ENCODE measurements at regions not wholly inside any gene's neighbourhood (a gene's known extent, or its start where the extent isn't known, plus 50 kb on each side); places are given as distances from the start of the nearest gene placed in this dataset.

DNA sequence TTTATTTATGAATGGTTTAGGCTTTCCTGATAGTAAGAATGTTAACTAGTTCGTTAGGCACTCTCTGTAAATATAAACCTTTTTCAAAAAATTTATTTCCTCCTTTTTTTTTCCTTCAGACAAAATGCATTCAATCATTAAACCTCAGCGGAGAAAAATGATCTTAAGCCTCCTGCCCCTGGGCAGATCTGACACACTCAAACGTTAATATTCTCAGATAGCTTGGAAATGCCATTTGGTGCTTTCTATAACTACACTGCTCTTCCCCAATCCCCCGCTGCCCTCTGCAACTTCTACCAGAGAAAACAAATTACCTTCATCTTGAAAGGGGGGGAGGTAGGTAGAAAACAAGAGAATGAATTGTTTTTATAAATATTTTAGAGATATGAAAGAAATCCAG lies 521.2 kb downstream of the MED13L start:
- DNase-seq (no peak), ATAC-seq (ENCODE audit: low read depth in 2 of 2) (no peak)
- H3K4me3 ChIP-seq (ENCODE audit: low read depth, low read length), result no peak overlapping the region
- Mint-ChIP-seq H3K9me3 (peaks cover 0 to 3% (median 0%) of the 10 kb centered on the region in 7 donors), H3K4me1 (no peaks in the 10 kb centered on the region), H3K36me3 (no peaks in the 10 kb centered on the region), H3K27me3 (no peaks in the 10 kb centered on the region), H3K27ac (no peak overlapping the region), H3K4me3 (no peak overlapping the region)
- H3K27ac ChIP-seq (ENCODE audit: insufficient read depth, low read length, poor library complexity, severe bottlenecking), result no peak overlapping the region
- no peaks in the 10 kb centered on the region for H3K9me3 ChIP-seq (ENCODE audit: control insufficient read depth in 2 of 2, low read length in 2 of 2)
- H3K36me3 ChIP-seq (ENCODE audit: control insufficient read depth, insufficient read depth, low read length), result no peaks in the 10 kb centered on the region
- H3K27me3 ChIP-seq (ENCODE audit: control insufficient read depth, insufficient read depth, low read length), result no peaks in the 10 kb centered on the region
- no peaks in the 10 kb centered on the region for H3K4me1 ChIP-seq (ENCODE audit: control insufficient read depth, insufficient read depth, low read length, poor library complexity, severe bottlenecking)

DNA sequence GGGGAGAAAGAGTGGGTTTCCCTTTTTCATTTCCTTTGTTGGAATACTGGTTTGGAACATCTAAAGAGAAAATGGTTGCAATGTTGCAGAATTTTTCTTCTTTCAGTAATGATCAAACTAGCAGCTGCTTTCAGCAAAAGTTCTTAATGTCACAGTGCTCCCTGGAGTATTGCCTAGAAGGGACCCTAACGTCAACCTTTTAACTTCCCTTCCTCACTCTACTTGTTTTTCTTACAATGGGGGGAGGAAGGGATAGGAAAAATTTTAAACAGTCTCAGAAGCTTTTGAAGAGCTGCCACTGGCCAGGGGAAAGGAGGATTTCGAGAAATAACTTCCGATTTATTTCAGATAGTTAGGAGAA lies 521.8 kb downstream of the MED13L start:
- Histone ChIP-seq H3K27me3 (ENCODE audit: control insufficient read depth, insufficient read depth, low read length) (no peaks in the 10 kb centered on the region), H3K27ac (ENCODE audit: insufficient read depth, low read length, poor library complexity, severe bottlenecking) (no peak overlapping the region), H3K4me1 (ENCODE audit: control insufficient read depth, insufficient read depth, low read length, poor library complexity, severe bottlenecking) (no peaks in the 10 kb centered on the region), H3K4me3 (ENCODE audit: low read depth, low read length) (no peak overlapping the region), H3K36me3 (ENCODE audit: control insufficient read depth, insufficient read depth, low read length) (no peaks in the 10 kb centered on the region), H3K9me3 (ENCODE audit: control insufficient read depth in 2 of 2, low read length in 2 of 2) (no peaks in the 10 kb centered on the region)
- H3K4me3 Mint-ChIP-seq, result no peak overlapping the region
- H3K27ac Mint-ChIP-seq, result no peak overlapping the region
- ATAC-seq (ENCODE audit: low read depth in 2 of 2), result no peak
- no peaks in the 10 kb centered on the region for H3K36me3 Mint-ChIP-seq
- H3K4me1 Mint-ChIP-seq, result no peaks in the 10 kb centered on the region
- H3K9me3 Mint-ChIP-seq, result peaks cover 0 to under 1% (median 0%) of the 10 kb centered on the region in 7 donors
- no peak for DNase-seq
- H3K27me3 Mint-ChIP-seq, result no peaks in the 10 kb centered on the region

DNA sequence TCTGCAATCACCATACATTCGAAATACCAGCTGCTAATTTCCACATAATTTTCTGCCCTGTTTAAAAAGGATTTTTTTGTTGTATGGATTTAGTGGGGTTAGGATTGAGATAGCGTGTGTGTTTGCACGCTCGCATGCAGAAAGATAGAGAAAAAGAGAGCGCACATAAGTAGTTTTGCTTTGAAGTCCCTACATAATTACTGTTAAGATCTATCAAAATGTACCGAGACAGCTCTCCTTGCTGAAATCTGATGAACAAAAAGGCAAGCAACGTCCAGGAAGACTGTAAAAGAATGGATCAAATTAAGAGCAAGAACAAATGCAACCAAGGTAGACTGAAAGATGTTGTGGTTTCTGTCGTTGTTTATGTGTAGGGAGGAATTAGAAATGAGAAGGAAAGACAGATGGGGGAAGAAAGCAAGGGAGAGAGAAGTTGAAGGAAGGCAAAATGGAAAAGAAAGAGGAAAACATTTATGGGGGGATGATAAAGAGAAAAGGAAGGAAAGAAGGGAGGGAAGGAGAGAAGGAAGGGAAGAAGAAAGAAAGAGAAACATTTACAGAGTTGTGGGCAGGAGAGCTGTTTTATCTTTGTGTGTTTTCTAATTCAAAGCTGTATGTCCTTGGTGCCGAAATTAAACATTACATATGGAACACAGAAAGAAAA lies 522.3 kb downstream of the MED13L start:
- Histone ChIP-seq H3K36me3 (ENCODE audit: control insufficient read depth, insufficient read depth, low read length) (no peaks in the 10 kb centered on the region), H3K27ac (ENCODE audit: insufficient read depth, low read length, poor library complexity, severe bottlenecking) (no peak overlapping the region), H3K9me3 (ENCODE audit: control insufficient read depth in 2 of 2, low read length in 2 of 2) (no peaks in the 10 kb centered on the region), H3K4me1 (ENCODE audit: control insufficient read depth, insufficient read depth, low read length, poor library complexity, severe bottlenecking) (no peaks in the 10 kb centered on the region), H3K4me3 (ENCODE audit: low read depth, low read length) (no peak overlapping the region), H3K27me3 (ENCODE audit: control insufficient read depth, insufficient read depth, low read length) (no peaks in the 10 kb centered on the region)
- Mint-ChIP-seq H3K36me3 (no peaks in the 10 kb centered on the region), H3K27me3 (no peaks in the 10 kb centered on the region), H3K27ac (no peak overlapping the region), H3K4me1 (no peaks in the 10 kb centered on the region), H3K9me3 (peaks cover 0 to 2% (median 0%) of the 10 kb centered on the region in 7 donors), H3K4me3 (no peak overlapping the region)
- DNase-seq (no peak), ATAC-seq (ENCODE audit: low read depth in 2 of 2) (no peak)

DNA sequence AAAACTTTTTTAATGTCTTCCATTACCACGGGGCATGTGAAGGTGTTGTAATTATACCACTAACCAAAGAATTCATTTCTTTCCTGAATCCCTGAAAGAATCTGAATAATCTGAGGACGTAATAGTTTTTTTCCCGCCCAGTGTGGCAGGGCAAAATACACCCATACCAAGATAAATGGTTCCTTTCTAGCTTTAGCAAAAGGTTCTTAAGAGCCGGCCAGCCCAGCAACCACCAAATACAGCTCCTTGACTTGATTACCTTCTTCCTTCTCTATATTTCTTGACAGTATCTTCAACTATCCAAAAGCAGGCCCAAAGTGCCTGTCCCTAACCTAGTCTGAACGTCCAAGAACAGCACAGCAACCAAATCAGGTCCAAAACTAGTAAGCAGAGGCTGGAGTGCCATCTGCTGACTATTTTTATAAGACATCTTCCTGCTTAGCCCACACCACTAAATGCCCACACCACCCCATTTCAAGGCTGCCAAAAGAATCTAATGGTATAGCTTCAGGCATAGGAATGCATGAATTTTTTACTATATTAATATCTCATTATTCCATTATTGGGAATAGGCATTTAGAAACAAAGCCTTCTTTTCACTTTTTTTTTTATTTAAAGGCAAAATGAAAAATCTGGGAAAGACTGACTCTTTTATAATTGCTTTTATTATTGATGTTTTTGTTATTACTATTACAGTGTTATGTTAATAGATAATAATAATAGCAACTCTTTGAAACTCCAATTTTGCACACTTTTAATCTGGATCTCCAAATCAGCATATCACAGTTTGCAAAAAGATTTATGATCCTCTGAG lies 524.4 kb downstream of the MED13L start:
- no peaks in the 10 kb centered on the region for H3K4me1 ChIP-seq (ENCODE audit: control insufficient read depth, insufficient read depth, low read length, poor library complexity, severe bottlenecking)
- no peaks in the 10 kb centered on the region for H3K4me1 Mint-ChIP-seq
- peaks cover 0 to 2% (median 0%) of the 10 kb centered on the region in 7 donors for H3K9me3 Mint-ChIP-seq
- no peak overlapping the region for H3K4me3 ChIP-seq (ENCODE audit: low read depth, low read length)
- H3K36me3 Mint-ChIP-seq, result no peaks in the 10 kb centered on the region
- no peaks in the 10 kb centered on the region for H3K9me3 ChIP-seq (ENCODE audit: control insufficient read depth in 2 of 2, low read length in 2 of 2)
- no peaks in the 10 kb centered on the region for H3K27me3 Mint-ChIP-seq
- no peak overlapping the region for H3K27ac ChIP-seq (ENCODE audit: insufficient read depth, low read length, poor library complexity, severe bottlenecking)
- no peak overlapping the region for H3K4me3 Mint-ChIP-seq
- no peak overlapping the region for H3K27ac Mint-ChIP-seq
- DNase-seq (peak in 1 of 3 donors; percentile 5), ATAC-seq (ENCODE audit: low read depth in 2 of 2) (no peak)
- H3K36me3 ChIP-seq (ENCODE audit: control insufficient read depth, insufficient read depth, low read length), result no peaks in the 10 kb centered on the region
- no peaks in the 10 kb centered on the region for H3K27me3 ChIP-seq (ENCODE audit: control insufficient read depth, insufficient read depth, low read length)

DNA sequence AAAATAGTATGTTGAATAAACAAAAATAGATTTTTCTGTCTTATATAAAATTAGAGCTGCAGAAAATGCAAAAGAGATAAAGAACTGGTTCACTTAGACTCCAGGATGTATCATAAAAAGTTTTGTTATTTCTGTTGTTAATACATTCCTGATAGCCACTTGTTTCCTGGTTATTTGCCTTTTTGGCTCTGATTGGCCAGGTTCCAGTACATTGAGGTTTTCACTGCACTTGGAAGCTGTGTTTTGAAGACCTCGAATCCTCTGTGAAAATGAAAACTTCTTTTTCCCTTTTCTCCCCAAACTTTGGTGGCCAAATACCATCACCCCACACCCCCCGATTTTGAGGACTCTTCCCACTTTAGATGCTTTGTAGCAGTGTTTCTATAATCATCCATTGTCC lies 525.3 kb downstream of the MED13L start:
- H3K4me3 ChIP-seq (ENCODE audit: low read depth, low read length), result no peak overlapping the region
- H3K4me3 Mint-ChIP-seq, result no peak overlapping the region
- no peaks in the 10 kb centered on the region for H3K9me3 ChIP-seq (ENCODE audit: control insufficient read depth in 2 of 2, low read length in 2 of 2)
- H3K27ac Mint-ChIP-seq, result no peak overlapping the region
- H3K4me1 ChIP-seq (ENCODE audit: control insufficient read depth, insufficient read depth, low read length, poor library complexity, severe bottlenecking), result no peaks in the 10 kb centered on the region
- no peaks in the 10 kb centered on the region for H3K36me3 ChIP-seq (ENCODE audit: control insufficient read depth, insufficient read depth, low read length)
- H3K9me3 Mint-ChIP-seq, result peaks cover 0 to 2% (median 0%) of the 10 kb centered on the region in 7 donors
- ATAC-seq (ENCODE audit: low read depth in 2 of 2) (no peak), DNase-seq (no peak)
- no peaks in the 10 kb centered on the region for H3K27me3 ChIP-seq (ENCODE audit: control insufficient read depth, insufficient read depth, low read length)
- no peaks in the 10 kb centered on the region for H3K4me1 Mint-ChIP-seq
- no peaks in the 10 kb centered on the region for H3K36me3 Mint-ChIP-seq
- no peak overlapping the region for H3K27ac ChIP-seq (ENCODE audit: insufficient read depth, low read length, poor library complexity, severe bottlenecking)
- H3K27me3 Mint-ChIP-seq, result no peaks in the 10 kb centered on the region

DNA sequence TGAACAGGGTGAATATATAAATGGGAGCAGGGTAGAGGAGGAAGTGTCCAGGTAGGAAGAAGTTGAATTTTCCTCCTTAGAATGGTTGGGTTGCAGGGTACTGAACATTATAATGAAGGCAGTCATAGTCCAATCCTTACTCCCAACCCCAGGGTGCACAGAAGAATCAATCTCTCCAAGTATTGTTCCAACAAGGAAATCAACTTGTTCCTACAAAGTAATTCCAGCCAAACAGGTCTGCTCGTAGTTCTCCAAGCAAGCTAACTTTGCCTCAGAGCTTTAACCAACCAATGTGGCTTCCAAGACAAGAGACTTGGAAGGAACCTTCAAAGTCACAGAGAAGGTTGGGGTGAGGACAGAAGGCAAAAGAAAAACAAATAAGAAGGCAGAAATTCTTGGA lies 527.2 kb downstream of the MED13L start:
- H3K4me1 ChIP-seq (ENCODE audit: control insufficient read depth, insufficient read depth, low read length, poor library complexity, severe bottlenecking), result no peaks in the 10 kb centered on the region
- no peak overlapping the region for H3K27ac ChIP-seq (ENCODE audit: insufficient read depth, low read length, poor library complexity, severe bottlenecking)
- H3K4me3 ChIP-seq (ENCODE audit: low read depth, low read length), result no peak overlapping the region
- no peaks in the 10 kb centered on the region for H3K9me3 ChIP-seq (ENCODE audit: control insufficient read depth in 2 of 2, low read length in 2 of 2)
- no peak overlapping the region for H3K27ac Mint-ChIP-seq
- no peak overlapping the region for H3K4me3 Mint-ChIP-seq
- H3K4me1 Mint-ChIP-seq, result no peaks in the 10 kb centered on the region
- H3K36me3 ChIP-seq (ENCODE audit: control insufficient read depth, insufficient read depth, low read length), result no peaks in the 10 kb centered on the region
- H3K9me3 Mint-ChIP-seq, result peaks cover 0 to 2% (median under 1%) of the 10 kb centered on the region in 7 donors
- H3K27me3 Mint-ChIP-seq, result no peaks in the 10 kb centered on the region
- no peak for DNase-seq
- H3K36me3 Mint-ChIP-seq, result no peaks in the 10 kb centered on the region
- H3K27me3 ChIP-seq (ENCODE audit: control insufficient read depth, insufficient read depth, low read length), result no peaks in the 10 kb centered on the region
- no peak for ATAC-seq (ENCODE audit: low read depth in 2 of 2)

DNA sequence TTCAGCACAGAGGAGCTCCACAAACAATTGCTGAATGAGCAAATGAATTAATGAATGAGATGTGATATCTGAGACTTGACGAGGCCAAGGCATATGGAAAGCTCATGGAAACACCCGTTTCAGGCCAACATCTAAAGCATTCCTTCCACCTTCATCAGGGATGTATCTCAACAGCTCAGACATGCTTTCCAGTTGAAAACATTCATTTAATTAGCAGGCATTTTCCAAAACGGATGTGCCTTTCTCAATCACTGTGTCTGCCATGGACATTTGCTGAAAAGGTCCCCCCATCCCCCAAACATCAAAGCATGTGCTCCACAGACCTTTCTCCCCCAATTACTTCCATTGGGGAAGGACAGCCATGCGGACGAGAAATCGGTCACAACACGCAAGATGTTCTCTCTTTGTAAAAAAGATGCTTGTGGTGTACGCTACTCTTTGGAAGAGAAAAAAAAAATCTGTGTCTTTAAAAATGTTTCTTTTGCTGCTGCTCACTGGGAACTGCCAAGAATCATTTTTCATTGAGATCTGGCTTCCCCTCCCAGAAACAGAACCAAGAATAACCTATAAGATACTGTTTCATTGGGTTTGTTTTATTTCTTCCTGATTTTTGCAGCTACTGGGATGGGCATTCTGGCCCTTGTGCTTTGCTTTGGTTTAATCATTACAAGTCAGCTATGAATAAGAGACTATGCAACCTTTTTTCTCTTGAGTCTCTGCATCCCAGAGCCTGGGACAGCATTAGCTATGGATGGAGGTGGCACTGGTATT lies 528.2 kb downstream of the MED13L start:
- Mint-ChIP-seq H3K4me3 (no peak overlapping the region), H3K27ac (no peak overlapping the region), H3K9me3 (peaks cover 0 to 2% (median 1%) of the 10 kb centered on the region in 7 donors), H3K27me3 (no peaks in the 10 kb centered on the region), H3K36me3 (no peaks in the 10 kb centered on the region), H3K4me1 (no peaks in the 10 kb centered on the region)
- Histone ChIP-seq H3K27me3 (ENCODE audit: control insufficient read depth, insufficient read depth, low read length) (no peaks in the 10 kb centered on the region), H3K4me3 (ENCODE audit: low read depth, low read length) (no peak overlapping the region), H3K27ac (ENCODE audit: insufficient read depth, low read length, poor library complexity, severe bottlenecking) (no peak overlapping the region), H3K9me3 (ENCODE audit: control insufficient read depth in 2 of 2, low read length in 2 of 2) (no peaks in the 10 kb centered on the region), H3K36me3 (ENCODE audit: control insufficient read depth, insufficient read depth, low read length) (no peaks in the 10 kb centered on the region), H3K4me1 (ENCODE audit: control insufficient read depth, insufficient read depth, low read length, poor library complexity, severe bottlenecking) (no peaks in the 10 kb centered on the region)
- ATAC-seq (ENCODE audit: low read depth in 2 of 2) (no peak), DNase-seq (no peak)
